PC-9 (cell line): ENCODE measurements at regions not wholly inside any gene's neighbourhood (a gene's known extent, or its start where the extent isn't known, plus 50 kb on each side); places are given as distances from the start of the nearest gene placed in this dataset.
A peak's percentile ranks its signal among the peaks of the same experiment; 100 is the strongest.

ENCODE experiments used
- BruUV-seq: library from RNA; stranded (reverse); fragments of 400-500 nt; replicated peaks from 2 replicates; lab custom pipeline; 2021; lab: Mats Ljungman, UMichigan
- CTCF ChIA-PET: fragments of 300-600 bp; sonication (Branson Sonifier 250); formaldehyde crosslinking; loops from one replicate; lab custom pipeline; 2022; ENCODE audit warnings: antibody characterized with exemption; lab: Charles Lee
- POLR2A ChIA-PET: fragments of 300-600 bp; sonication (Branson Sonifier 250); formaldehyde crosslinking; loops from one replicate; lab custom pipeline; 2022; ENCODE audit warnings: antibody characterized with exemption; ENCODE audit not compliant: unreplicated experiment; lab: Charles Lee
- DNase-seq, 2 experiments: peaks; one replicate each; pipeline versions ENCODE4 v3.0.0 to v3.0.0-alpha.2; 2015 to 2022; ENCODE audit warnings: mixed read lengths in 1 of 2
- H2AFZ ChIP-seq: fragments of 200-600 bp; sonication (generic); 2 replicates; pipeline ENCODE4 v1.8.1; 2017; ENCODE audit warnings: antibody characterized with exemption
- H3F3A ChIP-seq: fragments of 200-600 bp; sonication (generic); 2 replicates; pipeline ENCODE4 v1.8.1; 2017; ENCODE audit warnings: antibody characterized with exemption, mild to moderate bottlenecking, low read depth; ENCODE audit not compliant: insufficient read depth
- H3K27ac ChIP-seq: fragments of 200-600 bp; sonication (generic); 2 replicates; pipeline ENCODE4 v1.6.1; 2016; ENCODE audit warnings: mixed run types
- H3K27me3 ChIP-seq: fragments of 200-600 bp; sonication (generic); 2 replicates; pipeline ENCODE4 v1.6.1; 2016; ENCODE audit warnings: low read depth, mixed run types; ENCODE audit not compliant: insufficient read depth
- H3K36me3 ChIP-seq: fragments of 200-600 bp; sonication (generic); 2 replicates; pipeline ENCODE4 v1.6.1; 2016; ENCODE audit warnings: low read depth, mixed run types
- H3K4me1 ChIP-seq: fragments of 200-600 bp; sonication (generic); replicated peaks from 2 replicates; pipeline ENCODE4 v1.6.1; 2016; ENCODE audit warnings: mixed run types; ENCODE audit not compliant: insufficient read depth
- H3K4me2 ChIP-seq: fragments of 200-600 bp; sonication (generic); 2 replicates; pipeline ENCODE4 v1.6.1; 2017; ENCODE audit warnings: mixed run types
- H3K4me3 ChIP-seq: fragments of 200-600 bp; sonication (generic); 2 replicates; pipeline ENCODE4 v1.6.1; 2016; ENCODE audit warnings: mixed run types
- H3K79me2 ChIP-seq: fragments of 200-600 bp; sonication (generic); 2 replicates; pipeline ENCODE4 v1.6.1; 2017; ENCODE audit warnings: low read depth, mixed run types
- H3K9me2 ChIP-seq: fragments of 200-600 bp; sonication (generic); 2 replicates; pipeline ENCODE4 v1.8.1; 2017; ENCODE audit warnings: mild to moderate bottlenecking; ENCODE audit not compliant: insufficient read depth
- H3K9me3 ChIP-seq: fragments of 200-600 bp; sonication (generic); 2 replicates; pipeline ENCODE4 v1.8.1; 2016; ENCODE audit warnings: low read depth; ENCODE audit not compliant: insufficient read depth
- H4K20me1 ChIP-seq: fragments of 200-600 bp; sonication (generic); 2 replicates; pipeline ENCODE4 v1.8.1; 2017; ENCODE audit not compliant: insufficient read depth
- EZH2 ChIP-seq: fragments of 200-600 bp; sonication (generic); IDR thresholded peaks from 2 replicates; pipeline ENCODE4 v1.8.0; 2017; ENCODE audit warnings: antibody characterized with exemption, low read depth
- intact Hi-C: fragments of 100-400 bp; cut with micrococcal nuclease; formaldehyde crosslinking; loops from one replicate; pipeline ENCODE4 v1.10.0; 2022; ENCODE audit not compliant: unreplicated experiment
- TF ChIP-seq, protein P1 (sequence below): fragments of 200-600 bp; sonication (generic); conservative IDR thresholded peaks from 2 replicates; pipeline ENCODE4 v1.6.1; 2017; ENCODE audit warnings: mixed run types, antibody characterized with exemption, mild to moderate bottlenecking, moderate library complexity

DNA sequence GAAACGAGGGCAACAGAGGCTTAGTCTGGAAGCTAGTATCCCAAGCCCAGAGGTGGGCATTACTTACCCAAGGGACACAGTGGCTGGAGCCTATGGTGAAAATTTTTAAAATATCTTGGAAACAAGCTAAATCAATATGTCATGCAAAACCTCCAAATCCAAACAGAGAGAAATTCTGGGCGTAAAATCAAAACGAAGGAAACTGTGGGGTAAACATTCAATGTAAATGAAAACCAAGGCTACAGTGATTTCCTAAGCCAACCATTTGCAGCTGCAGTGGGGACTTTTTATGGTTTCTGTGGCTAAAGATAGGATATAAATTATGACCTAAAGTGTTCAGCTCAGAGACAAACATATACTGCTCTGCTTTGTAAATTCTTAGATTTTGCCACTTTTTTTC is 507.7 kb upstream of the DIAPH2 start:
- H3K36me3 ChIP-seq: no peaks in the 10 kb centered on the region
- H3K27me3 ChIP-seq: no peaks in the 10 kb centered on the region
- no peaks in the 10 kb centered on the region for H3K9me2 ChIP-seq
- CTCF ChIA-PET: no interaction called here
- no peak overlapping the region for H2AFZ ChIP-seq
- H3K4me3 ChIP-seq: no peak overlapping the region
- DNase-seq: no peak
- H3K9me3 ChIP-seq: no peaks in the 10 kb centered on the region
- no peaks in the 10 kb centered on the region for H3K4me1 ChIP-seq
- no peaks in the 10 kb centered on the region for H3K79me2 ChIP-seq
- TF ChIP-seq EZH2: no peak
- TF ChIP-seq, protein P1, sequence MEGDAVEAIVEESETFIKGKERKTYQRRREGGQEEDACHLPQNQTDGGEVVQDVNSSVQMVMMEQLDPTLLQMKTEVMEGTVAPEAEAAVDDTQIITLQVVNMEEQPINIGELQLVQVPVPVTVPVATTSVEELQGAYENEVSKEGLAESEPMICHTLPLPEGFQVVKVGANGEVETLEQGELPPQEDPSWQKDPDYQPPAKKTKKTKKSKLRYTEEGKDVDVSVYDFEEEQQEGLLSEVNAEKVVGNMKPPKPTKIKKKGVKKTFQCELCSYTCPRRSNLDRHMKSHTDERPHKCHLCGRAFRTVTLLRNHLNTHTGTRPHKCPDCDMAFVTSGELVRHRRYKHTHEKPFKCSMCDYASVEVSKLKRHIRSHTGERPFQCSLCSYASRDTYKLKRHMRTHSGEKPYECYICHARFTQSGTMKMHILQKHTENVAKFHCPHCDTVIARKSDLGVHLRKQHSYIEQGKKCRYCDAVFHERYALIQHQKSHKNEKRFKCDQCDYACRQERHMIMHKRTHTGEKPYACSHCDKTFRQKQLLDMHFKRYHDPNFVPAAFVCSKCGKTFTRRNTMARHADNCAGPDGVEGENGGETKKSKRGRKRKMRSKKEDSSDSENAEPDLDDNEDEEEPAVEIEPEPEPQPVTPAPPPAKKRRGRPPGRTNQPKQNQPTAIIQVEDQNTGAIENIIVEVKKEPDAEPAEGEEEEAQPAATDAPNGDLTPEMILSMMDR: no peak
- no TSS peak for BruUV-seq
- intact Hi-C loops: no loop called here
- POLR2A ChIA-PET: no interaction called here
- H3F3A ChIP-seq: no peaks in the 10 kb centered on the region
- no peaks in the 10 kb centered on the region for H4K20me1 ChIP-seq
- no peak overlapping the region for H3K27ac ChIP-seq
- H3K4me2 ChIP-seq: no peak overlapping the region

DNA sequence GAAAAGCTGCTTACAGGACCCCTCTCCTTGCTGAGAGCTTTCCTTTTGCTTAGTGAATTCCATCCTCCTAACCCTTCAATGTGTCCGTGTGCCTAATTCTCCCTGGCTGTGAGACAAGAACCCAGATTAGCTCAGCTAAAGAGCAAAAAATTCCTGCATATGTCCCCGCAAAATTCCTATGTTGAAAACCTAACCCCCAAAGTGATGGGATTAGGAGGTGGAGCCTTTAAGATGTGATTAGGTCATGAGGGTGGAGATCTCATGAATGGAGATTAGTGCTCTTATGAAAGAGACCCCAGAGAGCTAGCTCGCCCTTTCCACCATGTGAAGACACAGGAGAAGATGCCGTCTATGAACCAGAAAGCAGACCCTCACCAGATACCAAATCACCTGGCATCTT is 503.0 kb upstream of the DIAPH2 start:
- DNase-seq: no peak
- no peaks in the 10 kb centered on the region for H3K4me1 ChIP-seq
- H3K9me3 ChIP-seq: no peaks in the 10 kb centered on the region
- no peak overlapping the region for H3K4me2 ChIP-seq
- no peaks in the 10 kb centered on the region for H3K36me3 ChIP-seq
- TF ChIP-seq, protein P1: no peak
- TF ChIP-seq EZH2: no peak
- no peaks in the 10 kb centered on the region for H3F3A ChIP-seq
- no peaks in the 10 kb centered on the region for H4K20me1 ChIP-seq
- no peaks in the 10 kb centered on the region for H3K79me2 ChIP-seq
- ChIA-PET POLR2A (no interaction called here), CTCF (no interaction called here)
- H3K9me2 ChIP-seq: no peaks in the 10 kb centered on the region
- H2AFZ ChIP-seq: no peak overlapping the region
- no peaks in the 10 kb centered on the region for H3K27me3 ChIP-seq
- no peak overlapping the region for H3K4me3 ChIP-seq
- H3K27ac ChIP-seq: no peak overlapping the region
- intact Hi-C loops: no loop called here
- BruUV-seq: no TSS peak

DNA sequence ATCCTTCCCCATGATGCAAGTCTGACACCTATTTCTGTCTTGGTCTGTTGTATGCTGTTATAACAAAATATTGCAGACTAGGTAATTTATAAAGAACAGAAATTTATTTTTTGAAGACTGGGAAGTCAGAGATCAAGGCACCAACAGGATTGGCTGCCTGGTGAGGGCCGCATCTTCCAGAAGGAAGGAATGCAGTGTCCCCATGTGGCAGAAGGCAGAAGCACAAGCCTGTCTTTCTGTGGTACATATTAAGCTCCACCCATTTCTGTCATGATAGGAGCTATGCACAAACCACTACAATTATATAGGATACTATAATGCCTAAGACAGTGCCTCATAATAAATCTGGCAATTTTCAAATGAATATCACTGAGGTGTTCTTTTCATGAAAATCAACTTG is 502.3 kb upstream of the DIAPH2 start:
- Histone ChIP-seq H3F3A (no peaks in the 10 kb centered on the region), H3K9me2 (no peaks in the 10 kb centered on the region), H3K4me3 (no peak overlapping the region), H3K27me3 (no peaks in the 10 kb centered on the region), H3K9me3 (no peaks in the 10 kb centered on the region), H4K20me1 (no peaks in the 10 kb centered on the region), H2AFZ (no peak overlapping the region), H3K27ac (no peak overlapping the region), H3K4me1 (no peaks in the 10 kb centered on the region), H3K4me2 (no peak overlapping the region), H3K36me3 (no peaks in the 10 kb centered on the region), H3K79me2 (no peaks in the 10 kb centered on the region)
- peak; percentile 1 to 35 for DNase-seq
- no TSS peak for BruUV-seq
- intact Hi-C loops: no loop called here
- POLR2A ChIA-PET: no interaction called here
- TF ChIP-seq EZH2: no peak
- TF ChIP-seq, protein P1: peak; percentile 50
- CTCF ChIA-PET: no interaction called here
